ENCODE measurements at regions not wholly inside any gene's neighbourhood (a gene's known extent, or its start where the extent isn't known, plus 50 kb on each side); places are given as distances from the start of the nearest gene placed in this dataset.
"Not testable (repeated sequence)": the region's sequence is repeated elsewhere in the genome, so short reads cannot be mapped to it uniquely, and the experiment has no call there.

DNA sequence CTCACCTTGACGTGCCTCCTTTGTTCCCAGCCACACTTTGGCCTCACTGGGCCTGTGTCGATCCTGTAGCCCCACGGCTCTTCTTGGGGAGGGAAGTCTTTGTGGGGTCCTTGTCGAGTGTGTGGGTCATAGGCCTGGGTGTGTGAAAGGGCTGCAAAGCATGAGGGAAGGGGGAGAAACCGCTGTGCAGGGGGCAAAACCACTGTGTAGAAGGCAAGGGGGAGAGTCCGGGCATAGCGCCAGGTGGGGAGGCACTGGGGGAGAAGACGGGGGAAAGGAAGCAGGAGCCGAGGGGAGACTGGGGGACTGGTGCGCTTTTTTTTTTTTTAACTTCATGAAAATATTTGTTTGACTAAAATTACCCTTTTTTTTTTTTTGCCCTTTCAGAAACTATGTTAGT lies 65.1 kb upstream of the RASD2 start:
- no peak for DNase-seq

DNA sequence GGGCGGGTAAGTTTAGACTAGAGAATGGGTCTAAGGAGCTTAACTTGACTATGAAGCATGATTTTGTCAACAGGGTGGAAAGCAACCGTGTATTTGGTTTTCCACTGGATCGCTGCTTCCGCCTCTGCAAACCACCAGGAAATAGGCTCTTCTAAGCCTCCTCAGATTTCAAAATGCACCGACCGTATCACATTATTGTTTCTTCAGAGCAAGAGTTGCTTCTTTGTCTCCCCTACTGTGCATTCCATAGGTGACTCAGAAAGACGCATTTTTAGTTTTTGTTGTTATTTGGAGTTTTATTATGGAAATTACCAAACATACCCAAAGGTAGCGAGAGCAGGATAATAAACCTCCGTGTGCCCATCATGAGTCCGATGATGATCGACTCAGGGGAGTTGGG lies 64.3 kb upstream of the RASD2 start:
- no peak for DNase-seq

DNA sequence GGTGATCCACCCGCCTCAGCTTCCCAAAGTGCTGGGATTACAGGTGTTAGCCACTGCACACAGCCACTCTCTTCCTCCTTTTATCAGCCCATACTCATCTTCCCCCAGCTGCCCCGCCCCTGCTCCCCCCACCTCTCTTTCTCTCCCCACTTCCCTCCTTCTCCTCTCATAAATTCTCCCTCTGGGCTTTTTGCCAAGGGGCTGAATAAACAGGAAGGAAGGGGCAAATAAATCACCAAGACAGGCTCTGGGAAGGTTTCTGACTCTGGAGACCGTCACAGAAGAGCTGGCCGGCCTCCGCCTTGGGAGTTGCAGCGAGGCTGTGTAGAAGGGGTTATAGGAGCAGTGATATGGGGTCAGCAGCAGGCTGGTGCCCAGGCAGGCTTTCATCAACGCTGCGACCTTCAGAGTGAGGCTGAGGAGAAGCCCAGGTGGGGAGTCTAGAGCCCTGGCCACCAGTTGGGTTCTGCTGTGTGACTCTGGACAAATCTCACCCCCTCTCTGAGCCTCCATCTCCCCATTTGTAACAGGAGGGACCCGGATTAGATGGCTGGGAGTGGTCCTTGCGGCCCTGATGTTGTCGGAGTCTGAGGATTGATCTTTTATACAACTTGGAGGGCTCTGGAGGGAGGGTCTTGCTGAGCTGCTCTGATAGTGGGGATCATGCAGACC lies 62.6 kb upstream of the RASD2 start:
- peak; percentile 91 for DNase-seq

DNA sequence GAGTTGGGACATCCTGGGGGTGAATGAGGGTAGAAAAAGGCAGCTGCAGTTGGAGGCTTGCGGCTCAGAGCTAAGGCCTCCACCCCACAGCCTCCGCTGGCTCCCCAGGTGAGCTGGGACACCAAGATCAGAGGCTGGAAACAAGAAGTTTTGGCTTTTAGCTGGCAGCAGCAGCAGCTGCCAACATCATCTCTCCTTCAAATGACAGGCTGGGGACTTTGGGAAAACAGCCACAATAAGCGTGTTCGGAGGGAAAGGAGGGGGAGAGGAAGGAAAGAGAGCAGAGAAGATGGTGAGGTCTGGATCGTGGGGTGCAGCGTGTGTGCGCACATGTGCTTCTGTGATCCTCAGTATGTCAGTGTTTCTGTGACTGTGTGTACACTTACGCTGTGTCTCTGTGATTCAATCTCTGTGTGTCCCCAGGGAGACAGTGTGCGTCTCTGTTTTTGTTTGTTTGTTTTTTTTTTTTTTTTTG lies 62.0 kb upstream of the RASD2 start:
- DNase-seq: no peak

DNA sequence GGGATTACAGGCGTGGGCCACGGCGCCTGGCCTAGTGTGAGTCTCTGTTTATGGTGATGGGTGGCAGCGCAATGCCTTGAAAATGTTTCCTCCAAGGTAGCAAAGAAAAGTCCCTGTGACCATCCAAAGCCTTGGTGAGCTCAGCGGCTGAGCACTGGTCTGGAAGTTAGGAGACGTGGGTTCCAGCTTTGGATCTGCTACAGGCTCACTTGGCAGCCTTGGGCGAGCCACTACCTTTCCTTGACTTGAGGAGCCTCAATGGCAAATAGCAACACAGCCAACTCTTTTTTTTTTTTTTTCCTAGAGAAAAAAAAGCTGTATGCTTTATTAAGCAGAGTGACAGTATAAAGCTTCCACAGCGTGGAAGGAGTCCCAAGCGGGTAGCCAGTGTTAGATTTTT lies 61.3 kb upstream of the RASD2 start:
- no peak for DNase-seq

DNA sequence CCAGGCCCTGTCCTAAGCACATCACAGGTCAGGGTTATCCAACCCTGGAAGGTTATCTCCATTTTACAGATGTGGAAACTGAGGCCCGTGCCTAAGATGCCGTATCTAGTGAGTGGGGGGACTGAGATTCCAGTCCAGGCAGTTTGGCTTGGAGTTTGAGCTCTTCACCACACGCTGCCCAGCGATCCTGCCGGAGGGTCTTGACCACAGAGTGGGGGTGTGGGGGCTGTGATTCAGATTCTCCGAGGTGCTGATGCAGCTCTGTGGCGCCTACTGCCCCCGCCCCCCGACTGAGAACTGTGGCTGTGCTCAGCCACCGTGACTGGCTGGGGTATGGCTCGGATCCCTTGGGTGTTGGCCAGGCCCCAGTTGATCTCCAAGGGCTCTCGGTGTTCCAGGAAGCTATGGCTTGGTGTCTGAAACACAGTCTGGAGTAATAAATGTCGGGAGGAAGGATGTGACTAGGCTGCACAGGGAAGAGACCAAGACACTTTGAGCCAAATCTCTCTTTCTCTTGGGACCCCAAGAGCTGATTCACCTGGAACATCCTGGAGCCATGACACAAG lies 60.6 kb upstream of the RASD2 start:
- DNase-seq: no peak

DNA sequence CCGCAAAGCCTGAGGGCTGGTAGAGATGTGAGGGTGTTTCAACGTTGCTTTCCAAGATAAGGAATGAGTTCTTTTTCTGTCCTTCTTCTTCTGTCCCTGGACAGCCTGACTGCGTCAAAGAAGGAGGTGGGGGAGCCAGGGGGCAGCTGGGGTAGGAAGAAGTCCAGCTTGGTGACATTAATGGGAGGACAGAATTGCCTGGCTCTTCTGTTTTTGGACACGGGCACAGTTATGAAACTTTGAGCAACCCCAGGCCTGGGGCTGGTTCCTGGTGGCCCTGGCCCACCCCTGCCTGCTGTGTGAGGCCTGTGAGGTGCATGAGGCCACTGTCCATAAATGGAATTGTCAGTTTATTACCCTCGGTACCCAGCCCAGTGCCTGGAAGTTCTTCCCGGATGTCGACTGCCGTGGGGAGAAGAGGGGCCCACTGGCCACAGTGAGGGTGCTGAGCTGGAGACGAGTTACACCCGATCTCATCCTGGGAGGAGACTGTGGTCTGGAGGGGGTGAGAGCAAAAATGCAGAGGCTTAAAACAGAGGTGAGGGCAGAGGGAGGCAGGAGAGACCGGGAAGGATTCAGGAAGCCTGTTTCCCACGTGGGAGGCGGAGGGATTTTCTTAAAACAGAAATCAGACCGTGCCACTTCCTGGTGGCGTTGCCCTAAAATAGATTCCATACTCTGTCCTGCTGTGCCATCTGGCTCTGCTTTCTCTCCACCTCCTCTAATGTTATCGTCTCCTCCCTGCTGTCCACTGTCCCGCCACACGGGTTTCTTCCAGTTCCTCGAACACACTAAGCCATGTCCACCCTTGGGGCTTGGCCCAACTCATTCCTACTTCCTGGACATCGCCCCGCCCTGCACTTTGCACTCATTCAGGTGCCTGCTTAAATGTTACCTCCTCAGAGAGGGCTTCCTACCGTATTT lies 59.7 kb upstream of the RASD2 start:
- DNase-seq: no peak

DNA sequence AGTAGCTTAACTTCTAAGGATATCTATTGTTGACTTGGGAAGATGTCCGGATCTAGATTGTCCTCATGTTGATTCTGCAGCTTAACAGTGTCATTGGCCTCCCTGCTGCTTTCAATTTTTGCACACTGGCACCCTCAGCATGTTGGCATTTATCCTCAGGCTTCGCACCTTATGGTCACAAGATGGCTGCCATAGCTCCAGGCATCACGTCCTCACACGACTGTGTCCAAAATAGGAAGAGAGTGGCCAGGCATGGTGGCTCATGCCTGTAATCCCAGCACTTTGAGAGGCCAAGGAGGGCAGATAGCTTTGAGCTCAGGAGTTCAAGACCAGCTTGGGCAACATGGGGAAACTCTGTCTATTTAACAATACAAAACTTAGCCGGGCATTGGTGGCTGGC lies 58.3 kb upstream of the RASD2 start:
- DNase-seq: no peak

DNA sequence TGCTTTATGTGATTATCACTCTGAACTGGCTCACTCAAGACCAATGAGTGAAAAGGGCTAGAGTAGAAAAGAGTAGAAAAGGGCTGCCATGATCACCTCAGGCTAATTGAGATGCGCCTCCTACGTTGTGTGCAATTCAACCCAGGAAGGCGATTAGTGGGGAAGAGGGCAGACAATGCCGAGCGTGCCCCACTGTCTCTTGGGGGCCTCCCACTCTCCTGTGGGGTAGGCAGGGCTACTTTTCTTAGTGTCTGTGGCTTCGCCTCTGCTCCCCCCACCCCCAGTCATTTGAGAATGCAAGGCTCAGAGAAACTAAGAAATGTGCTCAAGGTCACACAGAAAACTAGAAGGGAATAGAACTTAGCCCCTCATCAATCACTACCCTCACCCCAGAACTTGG lies 57.7 kb upstream of the RASD2 start:
- DNase-seq: no peak

DNA sequence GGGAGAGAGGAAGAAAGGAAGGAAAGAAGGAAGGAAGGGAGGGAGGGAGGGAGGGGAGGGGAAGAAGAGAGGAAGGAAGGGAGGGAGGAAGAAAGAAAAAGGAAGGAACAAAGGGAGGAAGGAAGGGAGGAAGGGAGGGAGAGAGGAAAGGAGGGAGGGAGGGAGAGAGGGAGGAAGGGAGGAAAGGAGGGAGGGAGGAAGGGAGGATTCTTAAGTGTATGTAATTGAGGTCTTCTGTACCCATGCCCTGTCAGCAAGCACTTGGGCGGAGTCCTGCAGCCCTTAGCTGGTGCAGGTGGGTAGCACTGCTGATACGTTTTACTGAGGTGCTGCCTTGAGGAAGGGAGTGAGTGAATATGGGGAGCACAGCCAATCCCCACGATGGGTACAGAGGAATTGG lies 56.9 kb upstream of the RASD2 start:
- DNase-seq: no peak

DNA sequence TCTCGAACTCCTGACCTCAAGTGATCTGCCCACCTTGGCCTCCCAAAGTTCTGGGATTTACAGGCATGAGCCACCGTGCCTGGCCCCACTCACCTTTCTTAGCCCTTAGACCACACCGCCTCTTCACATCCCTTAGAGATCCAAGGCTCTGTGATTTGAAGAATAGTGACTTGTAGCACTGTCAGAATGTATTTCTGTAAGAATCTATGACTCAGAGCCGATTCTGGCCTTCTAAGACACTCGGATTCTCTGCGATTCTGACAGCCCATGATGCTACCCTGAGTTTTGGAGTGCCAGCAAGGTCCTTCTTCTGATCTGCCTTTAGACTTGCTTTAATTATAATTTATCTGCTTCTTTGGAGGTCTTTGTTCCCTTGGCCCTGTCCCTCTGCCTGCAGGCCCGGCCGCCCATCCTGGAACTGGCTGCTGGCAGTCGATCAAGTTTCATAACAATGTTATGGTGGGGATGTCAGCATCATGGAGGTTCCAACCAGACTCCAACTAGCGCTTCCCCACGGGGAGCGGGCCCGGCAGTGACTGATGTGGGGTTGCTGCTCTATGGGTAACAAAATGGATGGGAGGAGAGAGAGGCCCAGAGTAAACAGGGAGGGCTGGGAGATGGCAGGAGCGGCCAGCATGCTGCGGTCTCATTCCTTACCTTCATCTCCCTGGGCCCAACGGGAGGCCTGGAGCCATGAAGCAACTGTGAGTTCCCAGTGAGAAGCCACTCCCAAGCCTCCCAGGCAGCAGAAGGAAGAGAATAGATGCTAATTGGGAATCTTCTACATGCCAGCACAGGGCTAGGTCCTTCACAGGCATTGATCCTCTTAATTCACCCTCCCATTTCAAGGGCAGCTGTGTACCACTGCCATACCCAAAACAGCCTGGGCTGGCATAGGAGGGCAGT lies 55.7 kb upstream of the RASD2 start:
- DNase-seq: no peak

DNA sequence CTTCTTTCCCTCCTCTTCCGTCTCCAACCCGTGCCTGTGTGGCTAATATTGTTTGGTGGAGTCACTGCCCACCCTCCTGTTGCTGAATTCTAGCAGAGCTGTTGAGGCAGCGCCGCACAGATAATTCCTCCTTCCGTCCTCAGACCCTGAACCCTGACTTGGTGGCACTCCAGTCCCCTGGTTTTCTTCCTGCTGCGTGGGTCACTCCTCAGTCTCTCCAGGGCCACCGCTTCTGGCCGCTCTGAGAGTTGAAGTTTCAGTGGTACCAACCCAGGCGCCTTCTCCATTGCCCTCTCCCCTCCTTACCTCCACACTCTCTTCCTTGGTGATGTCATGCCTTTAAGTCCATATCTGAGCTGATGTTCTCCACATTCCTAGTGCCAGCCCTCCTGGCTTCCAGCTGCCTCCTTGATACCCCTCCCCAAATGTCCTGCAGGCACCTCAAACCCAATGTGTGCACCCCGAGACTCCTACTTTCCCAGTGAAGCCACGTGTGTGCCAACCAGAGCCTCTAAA lies 54.5 kb upstream of the RASD2 start:
- no peak for DNase-seq

DNA sequence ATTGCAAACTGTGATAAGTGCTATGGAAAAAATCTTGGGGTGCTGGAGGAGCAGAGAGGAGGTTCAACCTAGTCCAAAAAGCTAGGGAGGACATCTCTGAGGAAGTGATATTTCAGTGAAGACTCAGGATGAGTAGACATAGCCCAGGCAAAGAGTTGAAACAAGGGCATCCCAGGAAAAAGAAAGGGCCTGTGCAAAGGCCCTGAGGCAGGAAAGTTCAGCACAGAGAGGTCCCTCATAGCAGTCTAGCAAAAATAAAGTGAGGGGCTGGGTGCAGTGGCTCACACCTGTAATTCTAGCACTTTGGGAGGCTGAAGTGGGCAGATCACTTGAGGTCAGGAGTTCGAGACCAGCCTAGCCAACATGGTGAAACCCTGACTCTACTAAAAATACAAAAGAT lies 53.0 kb upstream of the RASD2 start:
- not testable (repeated sequence) for DNase-seq

DNA sequence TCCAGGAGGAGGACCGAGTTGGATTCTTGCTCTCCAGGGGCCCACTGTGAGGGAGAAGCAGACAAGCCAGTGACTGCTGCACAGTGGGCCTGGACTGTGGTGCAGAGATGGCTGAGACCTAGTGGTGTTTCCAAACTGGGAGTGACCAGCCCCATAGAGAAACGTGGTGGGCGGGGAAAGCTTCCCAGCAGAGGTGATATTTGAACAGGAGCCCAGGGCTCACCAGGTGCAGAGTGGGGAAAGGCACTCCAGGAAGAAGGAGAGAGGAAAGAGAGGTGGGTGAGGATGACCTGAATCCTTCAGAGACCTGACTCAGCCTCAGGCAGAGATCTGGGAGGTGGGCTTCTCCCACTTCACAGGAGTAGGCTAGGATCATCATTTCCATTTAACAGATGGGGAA lies 52.1 kb upstream of the RASD2 start:
- DNase-seq: no peak

DNA sequence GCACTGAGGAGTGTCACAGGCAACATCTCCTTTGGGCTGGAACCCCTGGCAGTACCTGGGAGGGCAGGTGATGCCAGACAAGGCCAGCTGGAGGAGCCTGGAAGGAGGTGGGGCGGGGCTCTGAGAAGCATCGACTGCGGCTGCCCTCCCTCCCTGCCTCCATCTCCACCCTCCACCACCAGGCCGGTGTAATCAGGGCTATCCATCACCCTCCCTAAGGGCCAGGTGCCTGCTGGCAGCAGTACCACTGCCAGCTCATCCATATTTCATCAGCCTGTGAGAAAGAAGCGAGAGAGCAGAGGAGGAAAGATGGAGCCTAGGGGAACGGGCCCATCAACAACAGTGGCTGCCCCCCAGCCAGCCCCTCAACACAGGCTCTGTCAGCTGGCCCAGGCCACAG lies 51.4 kb upstream of the RASD2 start:
- peak; percentile 58 for DNase-seq

Data from SHP77 treated with DMSO at 0.1 percent for 48 hours (cell line).